ENCODE measurements at regions not wholly inside any gene's neighbourhood (a gene's known extent, or its start where the extent isn't known, plus 50 kb on each side); places are given as distances from the start of the nearest gene placed in this dataset.

DNA sequence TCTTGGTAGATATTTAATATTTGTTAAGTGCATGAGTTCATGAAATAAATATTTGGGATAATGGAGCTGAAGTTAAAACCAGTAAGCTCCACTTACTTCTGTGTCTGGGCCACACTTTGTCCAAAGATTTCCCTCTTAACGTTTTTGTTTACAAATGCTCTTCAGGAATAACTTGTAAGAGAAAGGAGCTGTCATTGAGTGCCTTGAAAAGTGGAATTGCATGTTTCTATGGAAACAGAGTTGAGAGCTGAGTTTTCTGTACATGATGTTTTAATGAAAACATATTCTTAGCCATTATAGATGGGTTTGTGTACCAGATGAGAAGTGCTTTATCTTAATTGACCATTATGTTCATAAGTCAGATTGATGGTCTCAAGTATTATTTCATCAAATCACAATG is 1045.4 kb upstream of the EEF2KMT start:
- no peak for DNase-seq (ENCODE audit: low spot score)
- TF ChIP-seq, protein P1, sequence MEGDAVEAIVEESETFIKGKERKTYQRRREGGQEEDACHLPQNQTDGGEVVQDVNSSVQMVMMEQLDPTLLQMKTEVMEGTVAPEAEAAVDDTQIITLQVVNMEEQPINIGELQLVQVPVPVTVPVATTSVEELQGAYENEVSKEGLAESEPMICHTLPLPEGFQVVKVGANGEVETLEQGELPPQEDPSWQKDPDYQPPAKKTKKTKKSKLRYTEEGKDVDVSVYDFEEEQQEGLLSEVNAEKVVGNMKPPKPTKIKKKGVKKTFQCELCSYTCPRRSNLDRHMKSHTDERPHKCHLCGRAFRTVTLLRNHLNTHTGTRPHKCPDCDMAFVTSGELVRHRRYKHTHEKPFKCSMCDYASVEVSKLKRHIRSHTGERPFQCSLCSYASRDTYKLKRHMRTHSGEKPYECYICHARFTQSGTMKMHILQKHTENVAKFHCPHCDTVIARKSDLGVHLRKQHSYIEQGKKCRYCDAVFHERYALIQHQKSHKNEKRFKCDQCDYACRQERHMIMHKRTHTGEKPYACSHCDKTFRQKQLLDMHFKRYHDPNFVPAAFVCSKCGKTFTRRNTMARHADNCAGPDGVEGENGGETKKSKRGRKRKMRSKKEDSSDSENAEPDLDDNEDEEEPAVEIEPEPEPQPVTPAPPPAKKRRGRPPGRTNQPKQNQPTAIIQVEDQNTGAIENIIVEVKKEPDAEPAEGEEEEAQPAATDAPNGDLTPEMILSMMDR (IDR thresholded peaks at IDR 0.05; ENCODE audit: extremely low read depth, missing control alignments) = no peak

DNA sequence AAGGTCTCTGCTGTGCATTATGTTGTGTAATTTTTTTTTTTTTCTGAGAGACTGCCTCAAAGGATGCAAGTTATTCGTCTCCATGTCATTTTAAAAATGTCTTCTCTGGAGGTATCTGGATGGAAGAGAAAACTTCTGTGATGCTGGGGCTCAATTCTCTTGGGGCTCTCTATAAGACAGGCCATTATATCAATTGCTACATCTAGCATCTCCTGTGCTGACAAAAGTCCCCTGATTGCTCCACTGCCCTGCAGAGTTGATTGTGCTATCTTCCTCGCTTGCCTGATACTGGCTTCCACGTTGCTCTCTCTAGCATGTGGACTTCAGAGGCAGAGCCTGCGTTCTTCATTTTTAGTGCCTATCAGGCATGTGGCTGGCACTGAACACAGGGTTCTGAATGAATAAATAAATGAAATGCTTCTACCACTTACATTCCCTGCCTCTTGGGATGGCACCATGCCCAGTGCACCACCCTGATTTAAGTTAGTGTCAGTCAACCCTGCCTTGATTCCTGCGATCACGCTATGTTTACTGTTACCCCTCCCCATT is 1035.5 kb upstream of the EEF2KMT start:
- TF ChIP-seq, protein P1 (IDR thresholded peaks at IDR 0.05; ENCODE audit: extremely low read depth, missing control alignments) = no peak

DNA sequence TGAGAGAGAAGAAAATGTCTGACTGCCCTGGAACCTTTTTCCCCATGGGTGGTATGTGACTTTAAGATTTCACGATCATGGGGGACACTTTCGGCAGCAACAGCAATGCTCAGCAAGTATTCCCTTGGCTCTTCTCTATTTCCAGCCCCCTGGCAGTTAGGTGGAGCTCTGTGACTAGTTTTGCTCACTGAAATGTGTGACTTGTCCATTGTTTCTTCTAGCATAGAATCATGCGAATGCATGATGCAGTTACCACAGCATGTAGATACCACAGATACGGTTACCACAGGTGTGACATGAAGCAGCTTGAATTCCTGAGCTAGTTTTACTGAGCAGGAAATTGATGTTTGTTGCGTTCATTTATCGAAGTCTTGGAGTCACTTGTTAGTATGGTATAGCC is 1034.5 kb upstream of the EEF2KMT start:
- TF ChIP-seq, protein P1 (IDR thresholded peaks at IDR 0.05; ENCODE audit: extremely low read depth, missing control alignments) = no peak
- no peak for DNase-seq (ENCODE audit: low spot score)

More for the DNA sequence above, 1035.5 kb upstream of the EEF2KMT start:
- DNase-seq (ENCODE audit: low spot score) = no peak

DNA sequence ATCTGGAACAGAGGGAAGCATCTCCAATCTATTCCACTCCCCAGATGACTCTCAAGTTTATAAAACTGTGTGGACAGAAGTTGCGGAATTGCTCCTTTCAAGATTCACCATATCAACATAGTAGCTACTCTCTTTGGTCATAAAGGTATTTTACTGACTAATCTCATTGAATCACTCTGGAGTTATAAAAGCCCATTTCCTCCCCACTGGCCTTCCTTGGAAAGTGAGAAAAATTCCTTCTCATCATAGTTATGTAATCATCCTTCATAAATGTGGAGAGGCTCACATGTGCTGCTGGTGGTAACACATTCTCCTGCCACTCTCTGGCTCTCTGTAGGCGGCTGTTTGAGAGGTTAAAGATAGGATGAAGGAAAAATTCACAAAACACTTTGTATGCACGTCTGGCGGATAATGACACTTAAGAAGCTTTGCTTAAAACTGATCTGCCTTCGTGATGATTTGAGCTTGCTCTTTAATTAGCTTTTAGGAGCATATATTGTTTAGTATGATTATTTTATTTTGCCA is 1034.0 kb upstream of the EEF2KMT start:
- TF ChIP-seq, protein P1 (IDR thresholded peaks at IDR 0.05; ENCODE audit: extremely low read depth, missing control alignments) = no peak
- no peak for DNase-seq (ENCODE audit: low spot score)

DNA sequence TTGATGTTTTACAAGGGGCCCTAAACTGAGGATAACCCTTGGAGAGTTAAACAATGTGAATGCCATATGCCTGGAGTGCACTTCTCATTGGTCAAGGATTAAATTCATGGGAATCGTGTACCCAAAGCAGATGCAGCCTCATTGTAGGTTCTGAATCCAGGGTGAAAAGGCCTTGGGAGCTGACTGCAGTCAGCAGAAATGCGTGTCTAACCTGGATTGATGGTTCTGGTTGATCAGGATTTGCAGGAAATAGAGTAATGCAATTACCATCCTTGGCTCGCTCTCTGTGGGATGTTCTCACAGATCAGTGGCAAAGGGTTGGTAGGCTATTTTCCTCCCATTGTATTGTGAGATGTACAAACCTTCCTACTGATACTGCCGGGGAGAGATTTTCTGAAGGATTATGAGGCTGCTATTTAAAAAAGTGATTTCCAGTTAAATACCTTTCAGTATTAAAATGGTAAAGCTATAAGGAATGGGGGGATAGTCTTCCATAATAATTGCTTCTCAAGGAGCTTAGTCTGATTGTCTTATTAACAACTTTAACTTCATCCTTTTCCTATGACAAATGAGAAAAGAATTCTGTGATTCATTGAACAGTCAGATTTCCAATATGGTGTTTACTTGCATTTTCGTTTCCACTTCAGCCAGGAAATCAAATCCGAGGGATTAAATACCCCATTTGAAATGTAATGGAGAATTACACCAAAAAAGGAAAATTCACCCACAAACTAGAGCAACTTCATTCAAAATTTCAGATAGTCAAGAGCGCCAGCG is 1028.1 kb upstream of the EEF2KMT start:
- TF ChIP-seq, protein P1 (IDR thresholded peaks at IDR 0.05; ENCODE audit: extremely low read depth, missing control alignments) = no peak
- no peak for DNase-seq (ENCODE audit: low spot score)

DNA sequence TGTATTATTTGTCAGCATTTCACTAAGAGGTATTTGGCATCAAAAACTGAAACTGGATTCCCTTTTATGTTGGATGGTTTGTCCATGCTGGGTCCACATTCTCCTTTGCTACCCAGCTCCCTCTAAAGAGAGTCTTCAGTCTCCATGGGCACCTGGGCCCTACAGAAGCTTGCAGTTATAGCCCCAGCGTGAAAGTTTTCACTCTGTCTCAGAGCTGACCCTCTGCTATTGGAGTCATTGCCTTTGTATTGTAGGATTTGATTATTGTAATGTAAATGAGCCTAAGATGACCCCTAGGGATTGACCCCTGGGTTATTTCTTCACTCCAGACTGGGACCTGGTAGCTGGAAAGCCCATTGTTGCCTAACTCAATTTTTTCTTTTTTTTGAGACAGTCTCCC is 1026.5 kb upstream of the EEF2KMT start:
- TF ChIP-seq, protein P1 (IDR thresholded peaks at IDR 0.05; ENCODE audit: extremely low read depth, missing control alignments) = no peak
- DNase-seq (ENCODE audit: low spot score) = no peak

DNA sequence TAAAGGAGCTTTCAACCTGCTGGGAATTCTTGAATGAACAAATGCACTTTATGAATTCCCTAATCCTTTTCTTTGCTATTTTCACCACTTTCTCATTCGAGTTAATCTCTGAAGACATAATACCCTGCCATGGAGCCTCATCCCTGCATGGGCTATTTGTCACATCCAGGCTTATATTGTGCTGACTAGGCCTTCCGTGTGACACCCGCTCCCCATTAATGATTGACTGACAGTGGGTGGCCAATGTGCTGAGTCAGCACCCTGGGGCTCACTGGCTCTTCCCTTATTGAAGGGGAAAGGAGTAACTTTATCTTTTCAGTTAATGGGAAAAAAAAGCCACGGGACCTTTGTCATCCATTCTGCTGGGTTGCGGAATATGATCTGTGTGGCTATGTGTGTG is 1024.8 kb upstream of the EEF2KMT start:
- no peak for DNase-seq (ENCODE audit: low spot score)
- TF ChIP-seq, protein P1 (IDR thresholded peaks at IDR 0.05; ENCODE audit: extremely low read depth, missing control alignments) = no peak

All from GM20000 (cell line).